MM.1S (cell line): ENCODE measurements at regions not wholly inside any gene's neighbourhood (a gene's known extent, or its start where the extent isn't known, plus 50 kb on each side); places are given as distances from the start of the nearest gene placed in this dataset.
"Not testable (repeated sequence)": the region's sequence is repeated elsewhere in the genome, so short reads cannot be mapped to it uniquely, and the experiment has no call there.

Experiments
- DNase-seq: peaks from one replicate; pipeline ENCODE4 v3.0.0-alpha.2; 2015
- H2AFZ ChIP-seq: fragments of 300-600 bp; sonication (generic); 2 replicates; pipeline ENCODE4 v1.6.0; 2016; ENCODE audit warnings: antibody characterized with exemption, low read length
- H3F3A ChIP-seq: fragments of 300-600 bp; sonication (generic); 2 replicates; pipeline ENCODE4 v1.6.1; 2016; ENCODE audit warnings: mild to moderate bottlenecking, antibody characterized with exemption, low read length, moderate library complexity, mixed read lengths; ENCODE audit not compliant: insufficient read depth
- H3K27ac ChIP-seq: fragments of 300-600 bp; sonication (generic); 2 replicates; pipeline ENCODE4 v1.5.1; 2016; ENCODE audit warnings: mild to moderate bottlenecking, low read length
- H3K27me3 ChIP-seq: fragments of 300-600 bp; sonication (generic); replicated peaks from 2 replicates; pipeline ENCODE4 v1.6.0; 2016; ENCODE audit warnings: low read length; ENCODE audit not compliant: insufficient read depth
- H3K36me3 ChIP-seq: fragments of 300-600 bp; sonication (generic); replicated peaks from 2 replicates; pipeline ENCODE4 v1.6.1; 2016; ENCODE audit warnings: mild to moderate bottlenecking, low read length, mixed read lengths; ENCODE audit not compliant: insufficient read depth
- H3K4me1 ChIP-seq: fragments of 300-600 bp; sonication (generic); 2 replicates; pipeline ENCODE4 v1.6.1; 2016; ENCODE audit warnings: low read length, mixed read lengths
- H3K4me2 ChIP-seq: fragments of 300-600 bp; sonication (generic); 2 replicates; pipeline ENCODE4 v1.6.0; 2016; ENCODE audit warnings: low read depth, low read length
- H3K4me3 ChIP-seq: fragments of 300-600 bp; sonication (generic); 2 replicates; pipeline ENCODE4 v1.5.1; 2016; ENCODE audit warnings: low read length, mixed read lengths
- H3K79me2 ChIP-seq: fragments of 300-600 bp; sonication (generic); 2 replicates; pipeline ENCODE4 v1.6.1; 2016; ENCODE audit warnings: mixed run types, low read length, mixed read lengths
- H3K9ac ChIP-seq: fragments of 300-600 bp; sonication (generic); 2 replicates; pipeline ENCODE4 v1.6.1; 2016; ENCODE audit warnings: low read length, mixed read lengths
- H3K9me2 ChIP-seq: fragments of 300-600 bp; sonication (generic); replicated peaks from 2 replicates; pipeline ENCODE4 v1.6.1; 2016; ENCODE audit warnings: mild to moderate bottlenecking, low read length, mixed read lengths; ENCODE audit not compliant: insufficient read depth
- H3K9me3 ChIP-seq: fragments of 300-600 bp; sonication (generic); replicated peaks from 2 replicates; pipeline ENCODE4 v1.6.1; 2016; ENCODE audit warnings: mild to moderate bottlenecking, low read length, mixed read lengths; ENCODE audit not compliant: insufficient read depth
- H4K20me1 ChIP-seq: fragments of 300-600 bp; sonication (generic); 2 replicates; pipeline ENCODE4 v1.6.1; 2016; ENCODE audit warnings: mild to moderate bottlenecking, low read length, moderate library complexity, mixed read lengths; ENCODE audit not compliant: insufficient read depth
- EZH2 ChIP-seq: fragments of 300-600 bp; sonication (generic); optimal IDR thresholded peaks from 2 replicates; pipeline ENCODE3; 2017; ENCODE audit warnings: low read depth, mild to moderate bottlenecking, antibody characterized with exemption, low read length, mixed read lengths
- EZH2phosphoT487 ChIP-seq: fragments of 300-600 bp; sonication (generic); IDR thresholded peaks from 2 replicates; pipeline ENCODE4 v1.6.1; 2018; ENCODE audit warnings: antibody characterized with exemption, low read length
- TF ChIP-seq, protein P1 (sequence below): fragments of 300-600 bp; sonication (generic); IDR thresholded peaks from 2 replicates; pipeline ENCODE4 v1.5.1; 2016; ENCODE audit warnings: antibody characterized with exemption, low read length, mixed read lengths

DNA sequence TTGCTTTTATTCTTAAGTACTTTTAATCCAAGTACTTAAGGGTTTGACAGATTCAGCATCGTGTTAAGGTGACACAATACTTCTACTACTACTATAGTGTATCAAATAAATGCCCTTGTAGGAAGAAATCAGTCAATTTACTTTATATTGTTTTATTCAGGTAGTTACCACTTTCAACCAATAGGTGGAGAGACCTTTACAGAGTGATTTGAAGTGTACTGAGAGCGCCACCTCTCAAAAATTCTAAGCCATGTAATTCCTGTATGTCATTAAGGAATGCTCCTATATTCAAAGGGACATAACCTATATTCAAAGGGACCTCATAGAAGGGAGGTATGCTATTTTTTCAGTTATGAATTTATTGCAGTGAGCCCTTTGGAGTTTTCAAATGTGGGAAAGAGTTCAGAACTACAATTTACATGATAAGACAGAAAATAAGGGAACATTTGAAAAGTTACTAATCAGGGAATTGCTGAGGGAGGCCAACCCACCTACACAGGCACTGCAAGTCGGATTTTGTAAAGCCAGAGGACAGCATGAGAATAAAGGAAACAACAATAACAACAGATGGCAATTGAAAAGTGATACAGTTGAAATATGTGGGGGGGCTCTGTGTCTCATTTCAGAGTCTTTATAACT lies 955.6 kb downstream of the TBC1D32 start:
- no peak overlapping the region for H2AFZ ChIP-seq
- no peaks in the 10 kb centered on the region for H3K9me2 ChIP-seq
- H3K79me2 ChIP-seq = no peaks in the 10 kb centered on the region
- no peaks in the 10 kb centered on the region for H3K36me3 ChIP-seq
- TF ChIP-seq EZH2 (no peak), EZH2phosphoT487 (no peak)
- TF ChIP-seq, protein P1, sequence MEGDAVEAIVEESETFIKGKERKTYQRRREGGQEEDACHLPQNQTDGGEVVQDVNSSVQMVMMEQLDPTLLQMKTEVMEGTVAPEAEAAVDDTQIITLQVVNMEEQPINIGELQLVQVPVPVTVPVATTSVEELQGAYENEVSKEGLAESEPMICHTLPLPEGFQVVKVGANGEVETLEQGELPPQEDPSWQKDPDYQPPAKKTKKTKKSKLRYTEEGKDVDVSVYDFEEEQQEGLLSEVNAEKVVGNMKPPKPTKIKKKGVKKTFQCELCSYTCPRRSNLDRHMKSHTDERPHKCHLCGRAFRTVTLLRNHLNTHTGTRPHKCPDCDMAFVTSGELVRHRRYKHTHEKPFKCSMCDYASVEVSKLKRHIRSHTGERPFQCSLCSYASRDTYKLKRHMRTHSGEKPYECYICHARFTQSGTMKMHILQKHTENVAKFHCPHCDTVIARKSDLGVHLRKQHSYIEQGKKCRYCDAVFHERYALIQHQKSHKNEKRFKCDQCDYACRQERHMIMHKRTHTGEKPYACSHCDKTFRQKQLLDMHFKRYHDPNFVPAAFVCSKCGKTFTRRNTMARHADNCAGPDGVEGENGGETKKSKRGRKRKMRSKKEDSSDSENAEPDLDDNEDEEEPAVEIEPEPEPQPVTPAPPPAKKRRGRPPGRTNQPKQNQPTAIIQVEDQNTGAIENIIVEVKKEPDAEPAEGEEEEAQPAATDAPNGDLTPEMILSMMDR = peak; percentile 88
- no peaks in the 10 kb centered on the region for H4K20me1 ChIP-seq
- no peaks in the 10 kb centered on the region for H3K27me3 ChIP-seq
- no peak overlapping the region for H3K9ac ChIP-seq
- H3K27ac ChIP-seq = no peak overlapping the region
- no peak overlapping the region for H3K4me2 ChIP-seq
- H3K4me1 ChIP-seq = no peaks in the 10 kb centered on the region
- H3F3A ChIP-seq = no peaks in the 10 kb centered on the region
- DNase-seq = peak; percentile 69
- no peak overlapping the region for H3K4me3 ChIP-seq
- H3K9me3 ChIP-seq = no peaks in the 10 kb centered on the region

DNA sequence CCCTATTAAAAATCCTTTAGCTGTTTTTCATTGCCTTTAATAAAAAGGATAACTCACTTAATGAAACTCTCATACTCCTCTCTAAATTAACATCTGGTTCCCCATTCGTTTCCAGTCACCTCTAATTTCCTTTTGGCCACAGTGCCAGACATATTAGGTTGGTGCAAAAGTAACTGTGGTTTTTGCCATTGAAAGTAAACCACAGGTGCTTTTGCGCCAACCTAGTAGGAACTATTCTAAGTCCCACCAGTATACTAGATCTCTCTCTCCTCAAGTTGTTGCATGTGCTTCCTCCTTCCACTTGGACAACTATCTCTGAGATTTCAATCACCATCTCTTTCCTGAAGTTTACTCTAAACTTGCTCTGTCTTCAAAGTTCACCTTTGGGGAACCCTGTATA lies 961.1 kb downstream of the TBC1D32 start:
- no peaks in the 10 kb centered on the region for H3K9me2 ChIP-seq
- no peak overlapping the region for H2AFZ ChIP-seq
- DNase-seq = peak; percentile 57

DNA sequence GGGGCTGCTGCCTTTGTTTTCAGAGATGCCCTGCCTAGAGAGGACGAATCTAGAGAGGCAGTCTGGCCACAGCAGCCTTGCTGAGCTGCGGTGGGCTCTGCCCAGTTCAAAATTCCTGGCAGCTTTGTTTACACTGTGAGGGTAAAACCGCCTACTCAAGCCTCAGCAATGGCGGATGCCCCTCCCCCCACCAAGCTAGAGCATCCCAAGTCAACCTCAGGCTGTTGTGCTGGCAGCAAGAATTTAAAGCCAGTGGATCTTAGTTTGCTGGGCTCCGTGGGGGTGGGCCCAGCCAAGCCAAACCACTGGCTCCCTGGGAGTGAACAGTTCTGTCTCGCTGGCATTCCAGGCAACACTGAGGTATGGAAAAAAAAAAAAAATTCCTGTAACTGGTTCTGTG lies 970.9 kb downstream of the TBC1D32 start:
- Histone ChIP-seq H3F3A (no peaks in the 10 kb centered on the region), H3K79me2 (no peaks in the 10 kb centered on the region), H3K9ac (no peak overlapping the region), H3K27ac (no peak overlapping the region), H4K20me1 (no peaks in the 10 kb centered on the region), H3K36me3 (no peaks in the 10 kb centered on the region), H3K4me2 (no peak overlapping the region), H3K4me3 (no peak overlapping the region), H3K9me2 (no peaks in the 10 kb centered on the region), H2AFZ (no peak overlapping the region), H3K9me3 (no peaks in the 10 kb centered on the region), H3K4me1 (no peaks in the 10 kb centered on the region), H3K27me3 (no peaks in the 10 kb centered on the region)
- no peak for DNase-seq
- TF ChIP-seq, protein P1 = no peak
- TF ChIP-seq EZH2phosphoT487 (no peak), EZH2 (no peak)

More for the DNA sequence above, 961.1 kb downstream of the TBC1D32 start:
- no peaks in the 10 kb centered on the region for H4K20me1 ChIP-seq
- H3K9ac ChIP-seq = no peak overlapping the region
- TF ChIP-seq EZH2phosphoT487 (no peak), EZH2 (no peak)
- TF ChIP-seq, protein P1 = no peak
- no peak overlapping the region for H3K27ac ChIP-seq
- no peak overlapping the region for H3K4me2 ChIP-seq
- H3K79me2 ChIP-seq = no peaks in the 10 kb centered on the region
- H3F3A ChIP-seq = no peaks in the 10 kb centered on the region
- H3K9me3 ChIP-seq = no peaks in the 10 kb centered on the region
- H3K27me3 ChIP-seq = no peaks in the 10 kb centered on the region
- no peak overlapping the region for H3K4me3 ChIP-seq
- no peaks in the 10 kb centered on the region for H3K36me3 ChIP-seq
- H3K4me1 ChIP-seq = no peaks in the 10 kb centered on the region

DNA sequence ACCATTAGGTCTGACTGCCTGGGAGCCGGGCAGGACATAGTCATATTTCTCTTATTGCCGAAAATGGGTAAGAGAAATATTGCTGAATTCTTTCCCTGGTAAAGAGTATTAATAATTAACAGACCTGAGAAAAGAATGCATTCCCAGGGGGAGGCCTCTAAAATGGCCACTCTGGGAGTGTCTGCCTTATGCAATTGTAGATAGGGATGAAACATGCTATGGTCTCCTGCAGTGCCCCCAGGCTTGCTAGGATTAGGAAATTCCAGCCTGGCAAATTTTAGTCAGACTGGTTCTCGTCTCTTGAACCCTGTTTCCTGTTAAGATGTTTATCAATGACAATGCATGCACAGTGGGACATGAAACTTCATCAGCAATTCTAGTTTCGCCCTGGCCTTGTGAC lies 975.7 kb downstream of the TBC1D32 start:
- not testable (repeated sequence) for H3F3A ChIP-seq, H3K27me3 ChIP-seq, H3K27ac ChIP-seq, H3K9me3 ChIP-seq, H3K9me2 ChIP-seq, H3K4me2 ChIP-seq, DNase-seq, H4K20me1 ChIP-seq, H3K36me3 ChIP-seq, H2AFZ ChIP-seq, H3K79me2 ChIP-seq, H3K9ac ChIP-seq, H3K4me3 ChIP-seq
- H3K4me1 ChIP-seq = peaks cover 13% of the 10 kb centered on the region
